ENCODE measurements at regions not wholly inside any gene's neighbourhood (a gene's known extent, or its start where the extent isn't known, plus 50 kb on each side); places are given as distances from the start of the nearest gene placed in this dataset.

GRCh38 chr10:125259651-125260050, 99.3 kb upstream of the CTBP2 start:
- no peak for TF ChIP-seq SREBF2 (IDR thresholded peaks at IDR 0.05)
- TF ChIP-seq, protein P1, sequence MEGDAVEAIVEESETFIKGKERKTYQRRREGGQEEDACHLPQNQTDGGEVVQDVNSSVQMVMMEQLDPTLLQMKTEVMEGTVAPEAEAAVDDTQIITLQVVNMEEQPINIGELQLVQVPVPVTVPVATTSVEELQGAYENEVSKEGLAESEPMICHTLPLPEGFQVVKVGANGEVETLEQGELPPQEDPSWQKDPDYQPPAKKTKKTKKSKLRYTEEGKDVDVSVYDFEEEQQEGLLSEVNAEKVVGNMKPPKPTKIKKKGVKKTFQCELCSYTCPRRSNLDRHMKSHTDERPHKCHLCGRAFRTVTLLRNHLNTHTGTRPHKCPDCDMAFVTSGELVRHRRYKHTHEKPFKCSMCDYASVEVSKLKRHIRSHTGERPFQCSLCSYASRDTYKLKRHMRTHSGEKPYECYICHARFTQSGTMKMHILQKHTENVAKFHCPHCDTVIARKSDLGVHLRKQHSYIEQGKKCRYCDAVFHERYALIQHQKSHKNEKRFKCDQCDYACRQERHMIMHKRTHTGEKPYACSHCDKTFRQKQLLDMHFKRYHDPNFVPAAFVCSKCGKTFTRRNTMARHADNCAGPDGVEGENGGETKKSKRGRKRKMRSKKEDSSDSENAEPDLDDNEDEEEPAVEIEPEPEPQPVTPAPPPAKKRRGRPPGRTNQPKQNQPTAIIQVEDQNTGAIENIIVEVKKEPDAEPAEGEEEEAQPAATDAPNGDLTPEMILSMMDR (IDR thresholded peaks at IDR 0.05): no peak
- TF ChIP-seq POLR2A (IDR thresholded peaks at IDR 0.05; ENCODE audit: low read length): no peak
- TF ChIP-seq SMC3 (IDR thresholded peaks at IDR 0.05): no peak
- TF ChIP-seq MAZ (IDR thresholded peaks at IDR 0.05; ENCODE audit: borderline replicate concordance, low read depth, low read length): no peak
- TF ChIP-seq ZSCAN20 (CRISPR knock-in tag; IDR thresholded peaks at IDR 0.05): no peak
- TF ChIP-seq, protein P2, sequence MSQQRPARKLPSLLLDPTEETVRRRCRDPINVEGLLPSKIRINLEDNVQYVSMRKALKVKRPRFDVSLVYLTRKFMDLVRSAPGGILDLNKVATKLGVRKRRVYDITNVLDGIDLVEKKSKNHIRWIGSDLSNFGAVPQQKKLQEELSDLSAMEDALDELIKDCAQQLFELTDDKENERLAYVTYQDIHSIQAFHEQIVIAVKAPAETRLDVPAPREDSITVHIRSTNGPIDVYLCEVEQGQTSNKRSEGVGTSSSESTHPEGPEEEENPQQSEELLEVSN (IDR thresholded peaks at IDR 0.05; ENCODE audit: borderline replicate concordance, low read depth): no peak
- TF ChIP-seq KDM1A (IDR thresholded peaks at IDR 0.05; ENCODE audit: low read depth): no peak
- no peak for TF ChIP-seq RNF2 (IDR thresholded peaks at IDR 0.05; ENCODE audit: borderline replicate concordance, low read depth)
- TF ChIP-seq REST (IDR thresholded peaks at IDR 0.05): no peak

All from A549 (cell line).